ENCODE measurements at regions not wholly inside any gene's neighbourhood (a gene's known extent, or its start where the extent isn't known, plus 50 kb on each side); places are given as distances from the start of the nearest gene placed in this dataset.

GRCh38 chr16:26441178-26441577 lies 625.5 kb upstream of the C16orf82 start:
- POLR2A ChIA-PET (ENCODE audit: low non-redundant PET), result no interaction called here
- no peak overlapping the region for H3K27ac ChIP-seq

GRCh38 chr16:26442321-26442720 lies 624.4 kb upstream of the C16orf82 start:
- no peak for DNase-seq (ENCODE audit: low spot score)
- no peak for TF ChIP-seq CTCF (conservative IDR thresholded peaks at IDR 0.05; ENCODE audit: low read depth)
- no peak overlapping the region for H3K27ac ChIP-seq
- ChIA-PET POLR2A (ENCODE audit: low non-redundant PET) (no interaction called here), CTCF (interaction anchor here (0.7 to 0.8 kb wide), 2 partner anchors 177 to 582 kb away, joined by 3 read pairs; no protein-coding TSS in a partner anchor)

More at GRCh38 chr16:26441178-26441577, 625.5 kb upstream of the C16orf82 start:
- DNase-seq (ENCODE audit: low spot score), result no peak
- CTCF ChIA-PET, result no interaction called here
- no peak for TF ChIP-seq CTCF (conservative IDR thresholded peaks at IDR 0.05; ENCODE audit: low read depth)

GRCh38 chr16:26447570-26447969 lies 619.2 kb upstream of the C16orf82 start:
- no peak for DNase-seq (ENCODE audit: low spot score)
- no peak overlapping the region for H3K27ac ChIP-seq
- TF ChIP-seq CTCF (conservative IDR thresholded peaks at IDR 0.05; ENCODE audit: low read depth), result no peak
- CTCF ChIA-PET, result no interaction called here
- POLR2A ChIA-PET (ENCODE audit: low non-redundant PET), result no interaction called here

GRCh38 chr16:26453215-26453614 lies 613.5 kb upstream of the C16orf82 start:
- no peak overlapping the region for H3K27ac ChIP-seq
- TF ChIP-seq CTCF (conservative IDR thresholded peaks at IDR 0.05; ENCODE audit: low read depth), result no peak
- POLR2A ChIA-PET (ENCODE audit: low non-redundant PET), result no interaction called here
- CTCF ChIA-PET, result no interaction called here
- no peak for DNase-seq (ENCODE audit: low spot score)

- no peak overlapping the region for H3K27ac ChIP-seq
- ChIA-PET CTCF (interaction anchor here (0.9 kb wide), 1 partner anchor 919 kb away, joined by 3 read pairs; no protein-coding TSS in a partner anchor), POLR2A (ENCODE audit: low non-redundant PET) (no interaction called here)
- TF ChIP-seq CTCF (conservative IDR thresholded peaks at IDR 0.05; ENCODE audit: low read depth), result no peak
- DNase-seq (ENCODE audit: low spot score), result no peak
Measured at GRCh38 chr16:26454102-26454501, 612.6 kb upstream of the C16orf82 start.

- no peak for DNase-seq (ENCODE audit: low spot score)
- ChIA-PET POLR2A (ENCODE audit: low non-redundant PET) (no interaction called here), CTCF (no interaction called here)
- no peak for TF ChIP-seq CTCF (conservative IDR thresholded peaks at IDR 0.05; ENCODE audit: low read depth)
- H3K27ac ChIP-seq, result no peak overlapping the region
Measured at GRCh38 chr16:26456074-26456473, 610.7 kb upstream of the C16orf82 start.

- DNase-seq (ENCODE audit: low spot score), result no peak
- TF ChIP-seq CTCF (conservative IDR thresholded peaks at IDR 0.05; ENCODE audit: low read depth), result no peak
- H3K27ac ChIP-seq, result no peak overlapping the region
- ChIA-PET POLR2A (ENCODE audit: low non-redundant PET) (no interaction called here), CTCF (no interaction called here)
Measured at GRCh38 chr16:26457095-26457494, 609.6 kb upstream of the C16orf82 start.
